ENCODE measurements at regions not wholly inside any gene's neighbourhood (a gene's known extent, or its start where the extent isn't known, plus 50 kb on each side); places are given as distances from the start of the nearest gene placed in this dataset.

GRCh38 chr6:15801912-15802311, 139.1 kb upstream of the DTNBP1 start:
- DNase-seq (ENCODE audit: low read depth): no peak

- DNase-seq (ENCODE audit: low read depth): no peak
Observed at GRCh38 chr6:15800841-15801617, 138.2 kb upstream of the DTNBP1 start.

GRCh38 chr6:15798533-15799255, 135.9 kb upstream of the DTNBP1 start:
- no peak for DNase-seq (ENCODE audit: low read depth)

GRCh38 chr6:15796844-15797243, 134.0 kb upstream of the DTNBP1 start:
- DNase-seq (ENCODE audit: low read depth): no peak

GRCh38 chr6:15796130-15796771, 133.4 kb upstream of the DTNBP1 start:
- DNase-seq (ENCODE audit: low read depth): no peak

- DNase-seq (ENCODE audit: low read depth): no peak
Observed at GRCh38 chr6:15793826-15794225, 131.0 kb upstream of the DTNBP1 start.

- no peak for DNase-seq (ENCODE audit: low read depth)
Observed at GRCh38 chr6:15793288-15793687, 130.5 kb upstream of the DTNBP1 start.

- no peak for DNase-seq (ENCODE audit: low read depth)
Observed at GRCh38 chr6:15792842-15793241, 130.0 kb upstream of the DTNBP1 start.

- no peak for DNase-seq (ENCODE audit: low read depth)
Observed at GRCh38 chr6:15791448-15792181, 128.8 kb upstream of the DTNBP1 start.

- DNase-seq (ENCODE audit: low read depth): no peak
Observed at GRCh38 chr6:15790116-15790515, 127.3 kb upstream of the DTNBP1 start.

- DNase-seq (ENCODE audit: low read depth): no peak
Observed at GRCh38 chr6:15786846-15787245, 124.0 kb upstream of the DTNBP1 start.

GRCh38 chr6:15783484-15783883, 120.7 kb upstream of the DTNBP1 start:
- no peak for DNase-seq (ENCODE audit: low read depth)

- no peak for DNase-seq (ENCODE audit: low read depth)
Observed at GRCh38 chr6:15781890-15782289, 119.1 kb upstream of the DTNBP1 start.

- DNase-seq (ENCODE audit: low read depth): no peak
Observed at GRCh38 chr6:15781333-15781732, 118.5 kb upstream of the DTNBP1 start.

GRCh38 chr6:15780437-15780836, 117.6 kb upstream of the DTNBP1 start:
- DNase-seq (ENCODE audit: low read depth): no peak

GRCh38 chr6:15779726-15780125, 116.9 kb upstream of the DTNBP1 start:
- no peak for DNase-seq (ENCODE audit: low read depth)

GRCh38 chr6:15776458-15776980, 113.7 kb upstream of the DTNBP1 start:
- peak; percentile 20 for DNase-seq (ENCODE audit: low read depth)

GRCh38 chr6:15775741-15776140, 112.9 kb upstream of the DTNBP1 start:
- DNase-seq (ENCODE audit: low read depth): no peak

GRCh38 chr6:15775076-15775634, 112.3 kb upstream of the DTNBP1 start:
- DNase-seq (ENCODE audit: low read depth): no peak

GRCh38 chr6:15773806-15774410, 111.1 kb upstream of the DTNBP1 start:
- DNase-seq (ENCODE audit: low read depth): no peak
